CD14-positive monocyte (primary cell): ENCODE measurements at regions not wholly inside any gene's neighbourhood (a gene's known extent, or its start where the extent isn't known, plus 50 kb on each side); places are given as distances from the start of the nearest gene placed in this dataset.

Source experiments
- DNase-seq, 3 donors: peaks; one replicate each; pipeline ENCODE4 v3.0.0-alpha.2; 2011 to 2022
- H2AFZ ChIP-seq: 2 replicates; pipeline ENCODE4 v1.6.0; 2012; ENCODE audit warnings: mild to moderate bottlenecking, low read depth, low read length, inconsistent platforms; ENCODE audit not compliant: insufficient read depth, poor library complexity, severe bottlenecking
- H3K27ac ChIP-seq, 2 donors: 1 replicate in 1 of 2; 2 replicates in 1 of 2; pipeline ENCODE4 v1.5.1; 2012 to 2013; ENCODE audit warnings: low read length in 2 of 2, control low read depth in 1 of 2, inconsistent platforms in 1 of 2, low read depth in 1 of 2, mild to moderate bottlenecking in 1 of 2
- H3K27me3 ChIP-seq, 2 donors: one replicate each; pipeline versions ENCODE4 v1.6.0 to v1.6.1; 2011 to 2013; ENCODE audit warnings: low read length in 2 of 2; ENCODE audit not compliant: control insufficient read depth in 2 of 2, insufficient read depth in 2 of 2
- H3K36me3 ChIP-seq, 2 donors: replicated peaks in 1 of 2; 1 replicate in 1 of 2; 2 replicates in 1 of 2; pipeline versions ENCODE4 v1.5.1 to v1.6.1; 2012 to 2013; ENCODE audit warnings: low read length in 2 of 2, control low read depth in 1 of 2, inconsistent platforms in 1 of 2, mild to moderate bottlenecking in 1 of 2; ENCODE audit not compliant: insufficient read depth in 2 of 2, control insufficient read depth in 1 of 2
- H3K4me1 ChIP-seq, 2 donors: 1 replicate in 1 of 2; 2 replicates in 1 of 2; pipeline versions ENCODE4 v1.5.1 to v1.6.1; 2012 to 2013; ENCODE audit warnings: low read length in 2 of 2, control low read depth in 1 of 2, inconsistent platforms in 1 of 2, mild to moderate bottlenecking in 1 of 2, moderate library complexity in 1 of 2; ENCODE audit not compliant: insufficient read depth in 2 of 2, control insufficient read depth in 1 of 2
- H3K4me2 ChIP-seq: replicated peaks from 2 replicates; pipeline ENCODE3; 2012; ENCODE audit warnings: low read length, moderate library complexity, mild to moderate bottlenecking; ENCODE audit not compliant: poor library complexity, severe bottlenecking; ENCODE audit errors: extremely low read depth
- H3K4me3 ChIP-seq, 3 experiments: fragments of 200-600 bp in 1 of 3; sonication (generic) in 1 of 3; replicated peaks in 1 of 3; 1 replicate in 2 of 3; 2 replicates in 1 of 3; pipeline ENCODE4 v1.5.1; 2011 to 2013; ENCODE audit warnings: low read length in 3 of 3, mild to moderate bottlenecking in 3 of 3, control low read depth in 2 of 3, low read depth in 2 of 3, inconsistent platforms in 1 of 3, moderate library complexity in 1 of 3
- H3K79me2 ChIP-seq: 2 replicates; pipeline ENCODE4 v1.6.0; 2012; ENCODE audit warnings: mild to moderate bottlenecking, control low read depth, inconsistent platforms, low read length, moderate library complexity; ENCODE audit not compliant: insufficient read depth
- H3K9ac ChIP-seq: 2 replicates; pipeline ENCODE4 v1.6.0; 2017; ENCODE audit warnings: low read length, mild to moderate bottlenecking; ENCODE audit not compliant: insufficient read depth, poor library complexity, severe bottlenecking
- H3K9me3 ChIP-seq, 2 donors: replicated peaks in 1 of 2; 1 replicate in 1 of 2; 2 replicates in 1 of 2; pipeline versions ENCODE4 v1.5.1 to v1.6.1; 2012 to 2013; ENCODE audit warnings: low read length in 2 of 2, control low read depth in 1 of 2; ENCODE audit not compliant: control insufficient read depth in 1 of 2, insufficient read depth in 1 of 2
- H4K20me1 ChIP-seq: 2 replicates; pipeline ENCODE4 v1.6.0; 2012; ENCODE audit warnings: mild to moderate bottlenecking, low read length, control low read depth, moderate library complexity; ENCODE audit not compliant: insufficient read depth
- H3K27ac Mint-ChIP-seq, 7 donors: one replicate each; pipeline ENCODE4 v1.8.0; 2020; ENCODE audit warnings: mild to moderate bottlenecking in 7 of 7, mixed read lengths in 7 of 7, moderate library complexity in 6 of 7, inconsistent platforms in 2 of 7
- H3K27me3 Mint-ChIP-seq, 3 donors: one replicate each; pipeline ENCODE4 v1.8.0; 2021 to 2022; ENCODE audit warnings: low read depth in 3 of 3, mild to moderate bottlenecking in 3 of 3, mixed read lengths in 3 of 3, moderate library complexity in 3 of 3, inconsistent platforms in 1 of 3
- H3K36me3 Mint-ChIP-seq, 2 donors: one replicate each; pipeline ENCODE4 v1.8.0; 2020; ENCODE audit warnings: mixed read lengths in 2 of 2, inconsistent platforms in 1 of 2, mild to moderate bottlenecking in 1 of 2
- H3K4me1 Mint-ChIP-seq: one replicate; pipeline ENCODE4 v1.8.0; 2020; ENCODE audit warnings: mild to moderate bottlenecking, mixed read lengths
- H3K4me3 Mint-ChIP-seq, 2 donors: one replicate each; pipeline ENCODE4 v1.8.0; 2020; ENCODE audit warnings: mild to moderate bottlenecking in 2 of 2, mixed read lengths in 2 of 2, moderate library complexity in 1 of 2
- H3K9me3 Mint-ChIP-seq, 7 donors: one replicate each; pipeline ENCODE4 v1.8.0; 2020 to 2022; ENCODE audit warnings: mixed read lengths in 7 of 7, mild to moderate bottlenecking in 6 of 7, moderate library complexity in 6 of 7, inconsistent platforms in 2 of 7
- WGBS: methylation state at CpG from one replicate; pipeline ENCODE4 v1.1.5; 2013; ENCODE audit warnings: missing lambda C conversion rate; ENCODE audit not compliant: insufficient coverage; 5-methylcytosine and 5-hydroxymethylcytosine counted together
- intact Hi-C, 2 donors: fragments of 100-400 bp; cut with micrococcal nuclease; formaldehyde crosslinking; loops; one replicate each; pipeline versions ENCODE4 v1.15.0 to v1.15.1; 2023
- TF ChIP-seq, protein P1 (sequence below): fragments of 200-600 bp; IDR thresholded peaks from one replicate; pipeline ENCODE4 v1.8.0; 2022; ENCODE audit warnings: antibody characterized with exemption, mild to moderate bottlenecking

GRCh38 chr2:63679252-63679855 lies 90.6 kb downstream of the MDH1 start:
- no peak for DNase-seq
- H3K4me3 ChIP-seq: no peak overlapping the region
- H3K79me2 ChIP-seq: no peaks in the 10 kb centered on the region
- H3K4me1 Mint-ChIP-seq: no peaks in the 10 kb centered on the region
- no peak overlapping the region for H3K4me3 Mint-ChIP-seq
- H3K4me1 ChIP-seq: no peaks in the 10 kb centered on the region
- no peak overlapping the region for H3K27ac ChIP-seq
- H4K20me1 ChIP-seq: no peaks in the 10 kb centered on the region
- 95% methylated on average over 5 of the region's 5 CpGs for WGBS
- no peak overlapping the region for H3K9ac ChIP-seq
- no peak overlapping the region for H3K27ac Mint-ChIP-seq
- H3K27me3 Mint-ChIP-seq: peaks cover 0 to 5% (median 1%) of the 10 kb centered on the region in 3 donors
- no peaks in the 10 kb centered on the region for H3K9me3 ChIP-seq
- intact Hi-C loops: no loop called here
- H3K9me3 Mint-ChIP-seq: peaks cover 0 to 2% (median 0%) of the 10 kb centered on the region in 7 donors
- H3K36me3 ChIP-seq: no peaks in the 10 kb centered on the region
- no peaks in the 10 kb centered on the region for H3K36me3 Mint-ChIP-seq
- TF ChIP-seq, protein P1, sequence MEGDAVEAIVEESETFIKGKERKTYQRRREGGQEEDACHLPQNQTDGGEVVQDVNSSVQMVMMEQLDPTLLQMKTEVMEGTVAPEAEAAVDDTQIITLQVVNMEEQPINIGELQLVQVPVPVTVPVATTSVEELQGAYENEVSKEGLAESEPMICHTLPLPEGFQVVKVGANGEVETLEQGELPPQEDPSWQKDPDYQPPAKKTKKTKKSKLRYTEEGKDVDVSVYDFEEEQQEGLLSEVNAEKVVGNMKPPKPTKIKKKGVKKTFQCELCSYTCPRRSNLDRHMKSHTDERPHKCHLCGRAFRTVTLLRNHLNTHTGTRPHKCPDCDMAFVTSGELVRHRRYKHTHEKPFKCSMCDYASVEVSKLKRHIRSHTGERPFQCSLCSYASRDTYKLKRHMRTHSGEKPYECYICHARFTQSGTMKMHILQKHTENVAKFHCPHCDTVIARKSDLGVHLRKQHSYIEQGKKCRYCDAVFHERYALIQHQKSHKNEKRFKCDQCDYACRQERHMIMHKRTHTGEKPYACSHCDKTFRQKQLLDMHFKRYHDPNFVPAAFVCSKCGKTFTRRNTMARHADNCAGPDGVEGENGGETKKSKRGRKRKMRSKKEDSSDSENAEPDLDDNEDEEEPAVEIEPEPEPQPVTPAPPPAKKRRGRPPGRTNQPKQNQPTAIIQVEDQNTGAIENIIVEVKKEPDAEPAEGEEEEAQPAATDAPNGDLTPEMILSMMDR: no peak
- H3K27me3 ChIP-seq: no peaks in the 10 kb centered on the region
- no peak overlapping the region for H3K4me2 ChIP-seq
- no peak overlapping the region for H2AFZ ChIP-seq

DNA sequence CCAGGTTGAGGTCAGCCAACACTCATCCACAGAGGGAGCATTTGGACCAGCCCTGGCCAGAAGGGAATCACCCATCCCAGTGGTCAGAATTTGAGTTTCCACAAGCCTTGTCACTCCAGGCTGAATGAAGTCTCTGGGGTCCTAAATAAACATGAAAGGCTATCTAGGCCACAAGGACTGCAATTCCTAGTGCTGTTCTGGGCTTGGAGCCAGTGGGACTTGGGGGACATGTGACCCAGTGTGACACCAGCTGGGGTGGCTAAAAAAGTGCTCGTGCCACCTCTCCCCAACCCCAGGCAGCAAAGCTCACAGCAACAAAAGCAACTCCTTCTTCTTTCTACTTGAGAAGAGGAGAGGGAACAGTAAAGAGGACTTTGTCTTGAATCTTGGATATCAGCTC lies 91.7 kb downstream of the MDH1 start:
- Histone ChIP-seq H3K9ac (no peak overlapping the region), H3K4me3 (no peak overlapping the region), H2AFZ (no peak overlapping the region), H3K4me1 (no peaks in the 10 kb centered on the region), H3K27me3 (no peaks in the 10 kb centered on the region), H3K36me3 (no peaks in the 10 kb centered on the region), H4K20me1 (no peaks in the 10 kb centered on the region), H3K79me2 (no peaks in the 10 kb centered on the region), H3K27ac (no peak overlapping the region), H3K4me2 (no peak overlapping the region), H3K9me3 (no peaks in the 10 kb centered on the region)
- peaks cover 0 to 2% (median 1%) of the 10 kb centered on the region in 3 donors for H3K27me3 Mint-ChIP-seq
- H3K9me3 Mint-ChIP-seq: peaks cover 0 to 2% (median 0%) of the 10 kb centered on the region in 7 donors
- WGBS: no CpG with 5 or more reads among the region's 1 CpG
- intact Hi-C loops: no loop called here
- no peaks in the 10 kb centered on the region for H3K4me1 Mint-ChIP-seq
- TF ChIP-seq, protein P1: no peak
- no peak overlapping the region for H3K4me3 Mint-ChIP-seq
- no peaks in the 10 kb centered on the region for H3K36me3 Mint-ChIP-seq
- no peak overlapping the region for H3K27ac Mint-ChIP-seq
- no peak for DNase-seq
